ES-I3 (cell line): ENCODE measurements at regions not wholly inside any gene's neighbourhood (a gene's known extent, or its start where the extent isn't known, plus 50 kb on each side); places are given as distances from the start of the nearest gene placed in this dataset.

Source experiments
- H3K36me3 ChIP-seq: 2 replicates; pipeline ENCODE4 v1.6.1; 2013; ENCODE audit warnings: mild to moderate bottlenecking, low read length, control low read depth, moderate library complexity; ENCODE audit not compliant: insufficient read depth
- H3K4me1 ChIP-seq: 2 replicates; pipeline ENCODE4 v1.6.1; 2013; ENCODE audit warnings: mild to moderate bottlenecking, control low read depth, low read length; ENCODE audit not compliant: insufficient read depth
- H3K9ac ChIP-seq: 2 replicates; pipeline ENCODE4 v1.6.1; 2013; ENCODE audit warnings: low read depth, mild to moderate bottlenecking, low read length, moderate library complexity
- H3K9me3 ChIP-seq: 2 replicates; pipeline ENCODE4 v1.6.1; 2013; ENCODE audit warnings: mild to moderate bottlenecking, low read length, moderate library complexity; ENCODE audit not compliant: control insufficient read depth, insufficient read depth

- H3K36me3 ChIP-seq: no peaks in the 10 kb centered on the region
- no peak overlapping the region for H3K9ac ChIP-seq
- H3K9me3 ChIP-seq: no peaks in the 10 kb centered on the region
- no peaks in the 10 kb centered on the region for H3K4me1 ChIP-seq
These were observed 206.4 kb downstream of the HS3ST3A1 start for GRCh38 chr17:13395346-13395745.

GRCh38 chr17:13393841-13394710, 207.7 kb downstream of the HS3ST3A1 start:
- Histone ChIP-seq H3K4me1 (no peaks in the 10 kb centered on the region), H3K9ac (no peak overlapping the region), H3K36me3 (no peaks in the 10 kb centered on the region), H3K9me3 (no peaks in the 10 kb centered on the region)

GRCh38 chr17:13387952-13388351, 213.8 kb downstream of the HS3ST3A1 start:
- no peaks in the 10 kb centered on the region for H3K4me1 ChIP-seq
- no peaks in the 10 kb centered on the region for H3K9me3 ChIP-seq
- no peaks in the 10 kb centered on the region for H3K36me3 ChIP-seq
- no peak overlapping the region for H3K9ac ChIP-seq

GRCh38 chr17:13387236-13387635, 214.5 kb downstream of the HS3ST3A1 start:
- H3K36me3 ChIP-seq: no peaks in the 10 kb centered on the region
- no peak overlapping the region for H3K9ac ChIP-seq
- H3K9me3 ChIP-seq: no peaks in the 10 kb centered on the region; the same call in 1 of the 2 replicates
- no peaks in the 10 kb centered on the region for H3K4me1 ChIP-seq

- H3K36me3 ChIP-seq: no peaks in the 10 kb centered on the region
- no peak overlapping the region for H3K9ac ChIP-seq
- H3K4me1 ChIP-seq: no peaks in the 10 kb centered on the region
- H3K9me3 ChIP-seq: no peaks in the 10 kb centered on the region; the same call in 1 of the 2 replicates
These were observed 216.2 kb downstream of the HS3ST3A1 start for GRCh38 chr17:13385481-13385911.

DNA sequence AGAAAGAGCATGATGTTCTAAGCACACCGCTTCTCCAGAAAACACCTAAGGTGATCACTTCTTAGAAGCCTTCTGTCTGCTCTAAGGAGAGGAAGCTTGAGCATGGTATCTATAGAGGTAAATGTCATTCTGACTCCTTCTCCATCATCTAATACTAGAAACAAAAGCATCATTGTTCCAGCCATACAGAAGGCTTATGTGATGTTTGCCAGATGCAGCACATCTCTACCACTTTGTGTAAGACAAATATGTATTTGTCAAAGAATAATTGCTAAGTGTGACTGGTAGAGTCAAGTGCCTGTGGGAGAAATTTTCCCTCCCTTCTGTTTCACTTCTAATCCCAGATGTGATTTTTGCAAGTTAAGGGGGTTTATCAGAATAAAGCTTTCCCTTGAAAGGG, 217.1 kb downstream of the HS3ST3A1 start:
- H3K36me3 ChIP-seq: no peaks in the 10 kb centered on the region
- H3K9me3 ChIP-seq: no peaks in the 10 kb centered on the region; the same call in 1 of the 2 replicates
- no peaks in the 10 kb centered on the region for H3K4me1 ChIP-seq
- H3K9ac ChIP-seq: no peak overlapping the region

- H3K4me1 ChIP-seq: no peaks in the 10 kb centered on the region
- H3K36me3 ChIP-seq: no peaks in the 10 kb centered on the region
- no peaks in the 10 kb centered on the region; the same call in 1 of the 2 replicates for H3K9me3 ChIP-seq
- H3K9ac ChIP-seq: no peak overlapping the region
These were observed 223.4 kb downstream of the HS3ST3A1 start for GRCh38 chr17:13378361-13378760.

GRCh38 chr17:13374203-13375143, 227.3 kb downstream of the HS3ST3A1 start:
- Histone ChIP-seq H3K36me3 (no peaks in the 10 kb centered on the region), H3K4me1 (no peaks in the 10 kb centered on the region), H3K9me3 (no peaks in the 10 kb centered on the region), H3K9ac (no peak overlapping the region)

- no peak overlapping the region for H3K9ac ChIP-seq
- H3K4me1 ChIP-seq: no peaks in the 10 kb centered on the region
- H3K36me3 ChIP-seq: no peaks in the 10 kb centered on the region
- H3K9me3 ChIP-seq: no peaks in the 10 kb centered on the region
These were observed 229.3 kb downstream of the HS3ST3A1 start for GRCh38 chr17:13372432-13372831.

GRCh38 chr17:13367154-13367553, 234.6 kb downstream of the HS3ST3A1 start:
- no peaks in the 10 kb centered on the region for H3K36me3 ChIP-seq
- H3K4me1 ChIP-seq: no peaks in the 10 kb centered on the region
- H3K9me3 ChIP-seq: no peaks in the 10 kb centered on the region
- no peak overlapping the region for H3K9ac ChIP-seq

- H3K9me3 ChIP-seq: no peaks in the 10 kb centered on the region
- no peaks in the 10 kb centered on the region for H3K36me3 ChIP-seq
- no peaks in the 10 kb centered on the region for H3K4me1 ChIP-seq
- no peak overlapping the region for H3K9ac ChIP-seq
These were observed 236.4 kb downstream of the HS3ST3A1 start for GRCh38 chr17:13365331-13365730.

GRCh38 chr17:13363771-13364170, 238.0 kb downstream of the HS3ST3A1 start:
- Histone ChIP-seq H3K9ac (no peak overlapping the region), H3K4me1 (no peaks in the 10 kb centered on the region), H3K36me3 (no peaks in the 10 kb centered on the region), H3K9me3 (no peaks in the 10 kb centered on the region)

GRCh38 chr17:13362341-13363122, 239.2 kb downstream of the HS3ST3A1 start:
- no peak overlapping the region for H3K9ac ChIP-seq
- no peaks in the 10 kb centered on the region for H3K4me1 ChIP-seq
- no peaks in the 10 kb centered on the region for H3K9me3 ChIP-seq
- no peaks in the 10 kb centered on the region for H3K36me3 ChIP-seq

DNA sequence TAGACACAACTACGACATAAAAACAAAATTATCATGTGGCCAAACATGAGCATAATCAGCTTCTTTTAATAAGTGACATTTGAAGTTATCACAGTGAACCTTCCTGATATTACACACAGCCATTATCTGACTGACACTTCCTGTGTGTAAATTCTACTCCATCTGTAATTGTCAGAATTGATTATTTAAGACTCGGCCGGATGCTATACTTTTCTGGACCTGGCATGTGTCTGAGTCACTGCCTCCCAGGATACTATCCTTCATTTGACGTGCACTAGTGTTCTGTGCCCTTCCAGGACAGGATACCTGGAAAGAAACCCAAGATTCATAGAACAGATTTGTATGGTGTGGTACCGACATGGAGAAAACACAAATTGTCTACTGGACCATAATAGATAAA, 242.0 kb downstream of the HS3ST3A1 start:
- no peaks in the 10 kb centered on the region for H3K9me3 ChIP-seq
- H3K9ac ChIP-seq: no peak overlapping the region
- H3K36me3 ChIP-seq: no peaks in the 10 kb centered on the region
- H3K4me1 ChIP-seq: no peaks in the 10 kb centered on the region
